ENCODE measurements at regions not wholly inside any gene's neighbourhood (a gene's known extent, or its start where the extent isn't known, plus 50 kb on each side); places are given as distances from the start of the nearest gene placed in this dataset.

- no peak for TF ChIP-seq CTCF (IDR thresholded peaks at IDR 0.05; ENCODE audit: insufficient read depth, low read depth, low read length)
- no peak for DNase-seq (ENCODE audit: low read depth)
- no peak overlapping the region for H3K4me3 ChIP-seq (ENCODE audit: low read depth, low read length)
These were observed 197.7 kb upstream of the POU3F1 start for GRCh38 chr1:38244218-38244845.

GRCh38 chr1:38243106-38243505, 196.5 kb upstream of the POU3F1 start:
- no peak for TF ChIP-seq CTCF (IDR thresholded peaks at IDR 0.05; ENCODE audit: insufficient read depth, low read depth, low read length)
- DNase-seq (ENCODE audit: low read depth) = no peak
- H3K4me3 ChIP-seq (ENCODE audit: low read depth, low read length) = no peak overlapping the region

- DNase-seq (ENCODE audit: low read depth) = no peak
- TF ChIP-seq CTCF (IDR thresholded peaks at IDR 0.05; ENCODE audit: insufficient read depth, low read depth, low read length) = no peak
- no peak overlapping the region for H3K4me3 ChIP-seq (ENCODE audit: low read depth, low read length)
These were observed 195.9 kb upstream of the POU3F1 start for GRCh38 chr1:38242506-38242905.

- TF ChIP-seq CTCF (IDR thresholded peaks at IDR 0.05; ENCODE audit: insufficient read depth, low read depth, low read length) = no peak
- no peak overlapping the region for H3K4me3 ChIP-seq (ENCODE audit: low read depth, low read length)
- no peak for DNase-seq (ENCODE audit: low read depth)
These were observed 195.2 kb upstream of the POU3F1 start for GRCh38 chr1:38241594-38242334.

- TF ChIP-seq CTCF (IDR thresholded peaks at IDR 0.05; ENCODE audit: insufficient read depth, low read depth, low read length) = no peak
- DNase-seq (ENCODE audit: low read depth) = no peak
- no peak overlapping the region for H3K4me3 ChIP-seq (ENCODE audit: low read depth, low read length)
These were observed 194.0 kb upstream of the POU3F1 start for GRCh38 chr1:38240618-38241017.

GRCh38 chr1:38239258-38239835, 192.8 kb upstream of the POU3F1 start:
- no peak for DNase-seq (ENCODE audit: low read depth)
- TF ChIP-seq CTCF (IDR thresholded peaks at IDR 0.05; ENCODE audit: insufficient read depth, low read depth, low read length) = no peak
- no peak overlapping the region for H3K4me3 ChIP-seq (ENCODE audit: low read depth, low read length)

All from fibroblast of villous mesenchyme (primary cell).